KBM-7 (cell line): ENCODE measurements at regions not wholly inside any gene's neighbourhood (a gene's known extent, or its start where the extent isn't known, plus 50 kb on each side); places are given as distances from the start of the nearest gene placed in this dataset.

Experiments used
- DNase-seq: peaks from one replicate; pipeline ENCODE4 v3.0.0-alpha.2; 2015
- in situ Hi-C: fragments of 300-500 bp; cut with MboI; formaldehyde crosslinking; loops from 2 replicates; pipeline ENCODE4 v1.14.3; 2020; ENCODE audit warnings: low sequenced_read_pairs, low pct_unique_long_range_greater_than_20kb, mixed read lengths

DNA sequence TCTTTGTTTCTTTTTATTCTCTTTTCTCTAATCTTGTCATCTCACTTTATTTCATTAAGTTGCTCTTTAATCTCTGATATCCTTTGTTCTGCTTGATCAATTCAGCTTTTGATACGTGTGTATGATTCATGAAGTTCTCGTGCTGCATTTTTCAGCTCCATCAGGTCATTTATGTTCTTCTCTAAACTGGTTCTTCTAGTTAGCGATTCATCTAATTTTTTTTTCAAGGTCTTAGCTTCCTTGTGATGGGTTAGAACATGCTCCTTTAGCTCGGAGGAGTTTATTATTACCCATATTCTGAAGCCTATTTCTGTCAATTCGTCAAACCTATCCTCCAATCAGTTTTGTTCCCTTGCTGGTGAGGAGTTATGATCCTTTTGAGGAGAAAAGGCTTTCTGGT is 1045.0 kb upstream of the ADGRL3 start:
- in situ Hi-C loops, result no loop called here
- no peak for DNase-seq

DNA sequence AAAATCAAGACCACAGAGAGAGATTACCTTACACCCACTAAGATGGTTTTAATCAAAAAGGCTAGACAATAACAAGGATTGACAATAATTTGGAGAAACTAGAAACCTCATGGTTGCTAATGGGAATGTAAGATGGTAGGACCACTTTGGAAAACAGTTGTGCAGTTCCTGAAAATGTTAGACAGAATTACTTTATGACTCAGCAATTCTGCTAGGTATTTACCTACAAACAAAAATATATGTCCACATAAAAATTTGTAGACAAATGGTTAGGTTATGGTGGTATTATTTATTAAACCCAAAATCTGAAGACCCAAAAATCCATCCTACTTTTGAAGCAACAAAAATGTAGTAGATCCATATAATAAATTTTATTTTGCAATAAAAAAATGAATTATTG is 1027.0 kb upstream of the ADGRL3 start:
- no peak for DNase-seq
- in situ Hi-C loops, result no loop called here

DNA sequence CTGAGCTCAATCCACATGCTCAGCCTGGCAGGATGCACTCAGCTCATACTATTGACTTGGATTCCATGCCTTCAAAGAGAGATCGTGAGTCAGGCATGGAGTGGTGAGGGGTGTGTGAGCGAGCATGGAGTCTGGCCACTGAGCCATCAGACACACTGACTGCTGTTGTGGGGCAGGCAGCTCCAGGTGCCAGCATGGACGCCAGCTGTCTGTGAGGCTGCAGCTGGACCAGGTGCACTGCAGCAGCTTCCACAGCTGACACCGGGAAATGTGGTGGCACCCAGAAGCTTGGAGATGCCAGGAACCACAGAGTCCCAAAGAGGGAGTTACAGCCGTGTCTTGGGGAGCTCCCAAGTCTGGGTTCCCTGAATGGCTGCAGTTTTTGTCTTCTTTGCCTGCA is 1026.4 kb upstream of the ADGRL3 start:
- DNase-seq, result no peak
- in situ Hi-C loops, result no loop called here

DNA sequence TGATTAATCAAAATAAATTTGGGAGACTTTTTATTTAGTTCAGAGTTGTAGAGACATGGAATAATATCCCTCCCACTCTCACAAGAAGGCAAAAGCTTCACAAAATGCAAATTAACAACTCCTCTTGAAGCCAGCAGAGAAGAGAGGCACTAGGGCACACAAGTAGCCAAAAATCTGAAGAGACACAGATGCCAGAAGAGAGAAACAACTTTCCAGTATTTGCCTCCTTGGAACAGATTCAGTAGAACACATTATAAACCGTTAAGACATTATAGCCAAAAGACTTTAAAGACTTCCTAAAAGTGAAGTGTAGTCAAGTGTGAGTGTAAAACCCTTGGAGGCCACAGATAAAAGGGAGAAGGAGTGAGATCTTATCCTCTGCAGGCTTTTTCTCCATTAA is 1024.9 kb upstream of the ADGRL3 start:
- in situ Hi-C loops, result no loop called here
- DNase-seq, result no peak

DNA sequence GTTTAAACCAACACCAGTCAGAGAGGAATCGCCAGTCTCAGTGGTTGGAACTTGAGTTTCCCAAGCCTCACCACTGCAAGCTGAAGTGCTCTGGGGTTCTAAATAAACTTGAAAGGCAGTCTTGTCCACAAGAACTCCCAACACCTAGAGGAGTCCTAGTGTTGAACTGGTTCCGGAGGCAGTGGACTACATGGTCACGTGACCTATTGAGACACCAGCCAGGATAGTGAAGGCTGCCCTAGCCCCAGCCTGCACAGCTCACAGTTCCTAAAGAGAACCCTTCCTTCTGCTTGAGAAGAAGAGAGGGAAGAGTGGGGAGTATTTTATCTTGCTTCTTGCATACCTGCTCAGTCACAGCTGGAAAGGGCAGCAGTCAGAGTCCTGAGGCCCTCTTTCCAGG is 1012.7 kb upstream of the ADGRL3 start:
- in situ Hi-C loops, result no loop called here
- no peak for DNase-seq

DNA sequence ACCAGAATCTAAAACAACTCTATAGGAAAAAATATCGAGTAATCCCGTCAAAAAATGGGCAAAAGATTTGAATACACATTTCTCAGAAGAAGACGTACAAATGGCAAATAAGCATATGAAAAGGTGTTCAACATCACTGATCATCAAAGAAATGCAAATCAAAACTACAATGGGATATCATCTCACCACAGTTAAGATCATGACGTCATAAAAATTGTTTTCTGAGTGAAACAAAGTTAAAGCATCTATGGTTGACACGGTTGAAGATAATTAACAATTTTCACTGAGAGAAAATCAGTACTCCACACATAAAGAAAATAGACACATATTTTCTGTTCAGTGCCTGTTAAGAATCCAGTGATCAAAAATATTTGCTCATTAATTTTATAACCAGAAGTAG is 1010.8 kb upstream of the ADGRL3 start:
- in situ Hi-C loops, result no loop called here

DNA sequence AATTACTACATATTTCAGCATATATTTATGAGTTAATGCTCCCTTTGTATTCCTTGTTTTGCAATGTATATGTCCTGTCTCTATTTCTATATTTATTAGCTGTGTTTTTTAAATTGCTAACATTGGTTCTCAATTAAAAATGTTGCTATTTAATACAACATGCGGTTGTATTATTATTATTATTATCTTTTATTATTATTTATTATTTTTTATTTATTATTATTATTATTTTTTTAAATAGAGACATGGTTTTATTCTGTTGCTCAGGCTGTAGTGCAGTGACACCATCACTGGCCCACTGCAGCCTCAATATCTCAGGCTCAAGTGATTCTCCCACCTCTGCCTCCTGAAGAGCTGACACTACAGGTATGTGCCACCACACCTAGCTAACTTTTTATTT is 1005.9 kb upstream of the ADGRL3 start:
- in situ Hi-C loops, result no loop called here
- DNase-seq, result no peak

More for the DNA sequence above, 1010.8 kb upstream of the ADGRL3 start:
- DNase-seq, result no peak

DNA sequence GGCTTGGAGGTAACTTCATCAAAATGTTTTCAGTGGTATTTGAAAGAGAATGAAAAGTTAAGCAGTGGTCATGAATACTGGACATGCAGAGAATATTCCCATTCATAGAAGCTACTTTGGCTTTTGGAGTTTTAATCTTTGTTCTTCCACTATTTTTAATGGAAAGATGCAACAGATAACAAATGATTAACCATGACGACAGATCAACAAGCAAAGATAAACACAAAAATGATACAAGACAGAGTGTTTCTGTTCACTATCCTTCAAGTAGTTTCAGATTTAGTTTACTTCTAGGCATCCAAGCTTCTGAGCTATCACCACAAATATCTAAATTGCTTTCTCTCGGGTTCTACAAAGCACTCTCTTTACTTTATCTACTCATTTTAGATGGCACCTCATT is 1004.9 kb upstream of the ADGRL3 start:
- no peak for DNase-seq
- in situ Hi-C loops, result no loop called here

DNA sequence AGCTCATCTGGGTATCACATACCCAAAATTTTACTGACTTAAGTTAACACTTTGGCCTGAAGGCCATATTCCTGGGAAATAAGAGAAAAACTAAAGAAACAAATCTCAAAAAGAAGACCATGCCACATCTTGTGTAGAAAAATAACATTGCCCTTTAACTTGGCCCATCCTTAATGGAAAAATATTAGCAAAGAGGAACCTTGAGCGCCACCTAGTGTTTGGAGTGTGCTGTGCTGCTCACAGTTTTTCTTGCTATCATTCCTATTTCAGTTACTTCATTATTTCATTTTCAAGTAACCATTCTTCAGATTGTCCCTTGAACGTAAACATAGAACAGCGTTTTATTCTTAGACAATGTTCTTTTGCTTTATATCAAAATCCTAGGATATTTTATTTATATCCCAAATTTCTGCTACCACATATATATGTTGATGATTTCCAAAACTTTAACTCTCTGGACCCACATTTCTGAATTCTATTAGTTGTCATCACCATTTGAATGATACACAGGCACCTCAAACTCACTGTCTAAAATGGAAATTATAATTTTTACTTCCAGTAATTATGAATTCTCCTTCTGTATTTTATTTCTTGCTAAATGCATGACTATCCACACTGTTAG is 999.0 kb upstream of the ADGRL3 start:
- peak; percentile 77 for DNase-seq
- in situ Hi-C loops, result no loop called here

DNA sequence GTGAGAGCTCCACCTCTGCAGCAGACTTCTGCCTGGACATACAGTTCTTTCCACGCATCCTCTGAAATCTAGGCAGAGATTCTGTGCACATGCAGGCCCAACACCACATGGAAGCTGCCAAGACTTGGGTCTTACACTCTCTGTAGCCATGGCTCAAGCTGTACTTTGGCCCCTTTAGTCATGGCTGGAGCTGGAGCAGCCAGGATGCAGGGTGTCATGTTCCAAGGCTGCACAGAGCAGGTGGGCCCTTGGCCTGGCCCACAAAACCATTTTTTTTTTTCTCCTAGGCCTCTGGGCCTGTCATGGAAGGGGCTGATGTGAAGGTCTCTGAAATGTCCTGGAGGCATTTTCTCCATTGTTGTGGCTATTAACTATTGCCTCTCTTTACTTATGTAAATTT is 990.5 kb upstream of the ADGRL3 start:
- in situ Hi-C loops, result no loop called here
- no peak for DNase-seq

DNA sequence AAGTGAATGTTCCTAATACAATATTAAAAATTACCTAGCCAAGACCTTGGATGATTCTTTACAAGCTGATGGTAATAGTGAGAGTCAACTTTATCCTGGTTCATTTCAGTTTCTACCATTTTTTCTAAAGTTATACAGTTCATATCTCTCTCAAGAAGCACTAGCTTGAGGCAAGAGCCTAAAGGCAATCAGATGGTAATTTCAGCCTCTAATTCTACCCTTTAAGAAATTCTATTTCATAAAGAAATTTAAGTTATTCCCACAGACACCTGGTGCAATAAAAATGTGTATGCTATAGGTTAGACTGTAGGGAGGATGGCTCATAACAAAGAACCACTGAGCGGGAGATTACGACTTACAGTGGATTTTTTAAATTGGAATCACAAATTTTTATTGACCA is 984.2 kb upstream of the ADGRL3 start:
- DNase-seq, result no peak
- in situ Hi-C loops, result no loop called here

DNA sequence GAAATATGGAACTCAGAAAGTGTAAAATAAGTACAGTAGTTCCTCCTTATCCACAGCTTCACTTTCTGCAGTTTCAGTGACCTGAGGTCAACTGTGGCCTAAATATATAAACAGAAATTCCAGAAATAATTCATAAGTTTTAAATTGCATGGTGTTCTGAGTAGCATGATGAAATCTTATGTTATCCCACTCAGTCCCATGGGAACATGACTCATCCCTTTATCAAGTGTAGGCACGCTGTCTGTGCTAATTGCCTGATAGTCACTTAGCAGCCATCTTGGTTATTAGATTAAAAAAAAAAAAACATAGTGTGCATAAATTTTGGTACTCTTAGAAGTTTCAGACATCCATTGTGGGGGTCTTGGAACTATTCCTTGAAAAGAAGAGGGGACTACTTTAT is 983.4 kb upstream of the ADGRL3 start:
- no peak for DNase-seq
- in situ Hi-C loops, result no loop called here

DNA sequence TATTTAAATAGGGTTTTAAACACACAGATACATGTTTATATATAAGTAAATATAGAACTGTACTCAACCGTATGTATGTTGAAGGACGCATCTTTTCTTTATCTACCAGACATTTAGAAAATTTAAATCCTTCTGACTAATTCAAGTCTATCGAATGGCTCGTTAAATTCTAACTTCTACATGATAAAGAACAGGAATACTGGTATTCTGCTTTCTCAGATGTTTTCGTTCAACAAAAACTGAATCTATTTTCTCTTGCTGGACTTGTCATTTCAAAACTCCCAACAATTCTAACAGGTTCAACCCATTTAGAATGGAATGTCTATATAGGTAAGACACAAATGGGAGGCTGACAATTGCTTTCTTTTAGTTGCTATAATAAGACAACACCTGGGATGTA is 978.3 kb upstream of the ADGRL3 start:
- no peak for DNase-seq
- in situ Hi-C loops, result no loop called here

DNA sequence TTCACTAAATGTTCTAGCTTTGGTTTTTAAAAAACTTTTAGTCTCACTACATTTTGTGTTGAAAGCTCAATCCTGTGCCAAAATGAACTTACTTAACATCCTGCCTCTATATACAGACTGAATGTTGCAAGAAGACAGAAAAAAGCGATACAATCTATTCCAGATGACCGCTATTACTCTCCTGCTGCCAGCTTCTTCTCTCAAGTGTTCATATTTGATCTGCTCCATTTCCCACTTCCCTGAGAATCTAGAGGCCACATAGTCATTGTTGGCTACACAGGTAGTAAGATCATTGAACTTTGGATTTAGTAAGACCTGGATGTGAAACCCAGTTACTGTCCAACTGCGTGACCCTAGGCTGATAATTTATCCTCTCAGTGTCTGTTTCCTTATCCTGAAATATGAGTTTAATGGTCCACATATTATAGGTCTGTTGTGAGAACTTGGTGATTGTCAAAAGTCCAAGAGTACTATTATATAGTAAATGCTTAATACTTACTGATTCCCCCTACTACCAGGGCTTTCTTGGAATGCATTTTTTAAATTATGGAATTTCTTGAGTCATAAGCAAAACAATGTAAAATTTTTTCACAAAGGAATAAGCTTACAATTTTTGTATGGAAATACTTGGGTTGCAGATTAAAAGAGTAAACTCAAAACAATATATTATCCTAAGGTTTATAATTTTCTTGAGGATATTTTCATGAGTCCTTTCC is 976.8 kb upstream of the ADGRL3 start:
- in situ Hi-C loops, result no loop called here

DNA sequence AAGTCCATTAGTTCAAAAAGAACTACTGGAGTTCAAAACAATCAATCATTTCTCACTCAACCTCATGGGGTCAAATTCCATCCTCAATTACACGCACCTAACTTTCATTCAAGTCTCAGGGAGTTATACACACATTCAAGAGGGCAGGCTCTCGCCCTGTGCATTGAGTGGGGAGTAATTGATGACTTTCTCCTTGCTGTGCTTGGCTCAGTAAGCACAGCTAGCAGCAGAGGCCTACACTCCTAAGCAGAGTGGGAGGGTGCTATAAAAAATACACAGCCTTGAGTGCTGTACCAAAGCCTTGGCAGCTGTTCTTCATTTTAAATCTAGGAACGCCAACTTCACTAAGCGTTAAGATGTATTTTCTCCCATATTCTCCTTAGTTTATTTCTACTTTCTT is 958.3 kb upstream of the ADGRL3 start:
- DNase-seq, result no peak
- in situ Hi-C loops, result no loop called here

More for the DNA sequence above, 976.8 kb upstream of the ADGRL3 start:
- DNase-seq, result no peak

DNA sequence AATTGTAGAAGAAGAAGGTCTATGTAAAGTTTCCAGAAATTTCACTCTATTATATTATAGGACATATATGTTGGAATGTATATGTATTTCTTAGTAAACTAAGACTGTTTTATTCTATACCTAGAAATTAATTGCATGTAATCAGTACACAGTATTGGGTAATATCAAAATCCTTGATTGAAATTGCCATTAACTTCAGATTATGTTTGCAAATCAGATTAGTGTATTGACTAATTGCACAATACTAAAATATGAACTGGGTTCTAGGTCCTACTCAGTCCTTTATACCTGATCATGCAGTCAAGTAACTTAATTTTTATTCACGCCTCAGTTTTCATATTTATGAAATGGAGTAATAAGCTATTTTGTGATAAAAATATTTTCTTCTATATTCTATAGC is 950.3 kb upstream of the ADGRL3 start:
- no peak for DNase-seq
- in situ Hi-C loops, result no loop called here

DNA sequence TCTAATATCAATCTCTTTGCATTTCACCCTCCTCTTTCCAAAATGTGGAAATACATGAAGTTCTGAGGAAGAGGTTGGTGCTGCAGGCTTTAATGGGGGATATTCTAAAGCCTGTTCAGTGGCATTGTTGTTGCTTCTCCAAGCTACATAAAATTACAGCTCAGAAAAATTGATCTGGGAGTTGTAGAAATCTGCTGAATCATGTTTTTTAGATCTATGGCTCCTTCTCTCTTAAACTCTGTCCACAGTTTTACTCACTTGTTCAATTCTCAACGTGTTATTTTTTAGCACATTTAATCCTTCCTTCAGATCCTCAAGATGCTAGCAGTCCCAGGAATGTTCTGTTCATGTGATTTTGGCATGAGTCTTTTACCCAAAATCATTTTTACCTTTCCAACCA is 949.5 kb upstream of the ADGRL3 start:
- in situ Hi-C loops, result no loop called here
- no peak for DNase-seq

DNA sequence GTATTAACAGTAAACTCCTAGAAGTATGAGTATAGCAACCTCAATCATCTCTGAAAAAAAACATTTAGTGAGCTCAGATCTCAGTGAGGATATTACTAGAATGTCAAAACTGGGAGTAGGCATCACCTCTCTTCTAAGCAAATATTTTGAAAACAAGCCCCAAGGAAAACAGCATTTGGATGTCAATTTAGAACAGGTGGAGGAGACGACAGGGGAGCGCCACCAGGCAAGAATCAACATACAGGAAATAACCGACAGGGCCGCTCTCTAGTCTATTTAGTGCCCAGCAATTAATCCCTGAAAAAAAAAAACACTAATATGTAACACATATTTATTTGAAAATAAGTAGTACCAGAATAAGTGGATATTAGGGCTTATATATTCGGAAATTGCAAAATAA is 940.3 kb upstream of the ADGRL3 start:
- in situ Hi-C loops, result no loop called here
- DNase-seq, result no peak

DNA sequence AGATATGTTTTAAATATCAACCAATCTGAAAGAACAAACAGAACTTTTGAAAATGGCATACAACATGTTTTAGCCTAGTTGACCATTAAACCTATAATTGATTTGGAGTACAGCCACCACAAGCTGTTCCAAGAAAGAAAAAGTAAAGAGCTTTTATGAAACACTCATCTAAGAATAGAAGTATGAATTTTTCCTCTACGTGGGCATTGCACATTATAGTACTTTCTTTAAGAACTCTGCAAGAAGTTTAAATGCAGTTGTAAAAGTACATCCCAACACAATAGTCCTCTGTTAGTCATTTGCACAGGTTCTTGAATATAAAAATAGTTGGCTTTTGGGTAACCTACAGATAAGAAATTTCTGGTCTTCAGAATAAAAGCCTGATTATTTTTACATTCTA is 933.6 kb upstream of the ADGRL3 start:
- in situ Hi-C loops, result no loop called here
- no peak for DNase-seq

DNA sequence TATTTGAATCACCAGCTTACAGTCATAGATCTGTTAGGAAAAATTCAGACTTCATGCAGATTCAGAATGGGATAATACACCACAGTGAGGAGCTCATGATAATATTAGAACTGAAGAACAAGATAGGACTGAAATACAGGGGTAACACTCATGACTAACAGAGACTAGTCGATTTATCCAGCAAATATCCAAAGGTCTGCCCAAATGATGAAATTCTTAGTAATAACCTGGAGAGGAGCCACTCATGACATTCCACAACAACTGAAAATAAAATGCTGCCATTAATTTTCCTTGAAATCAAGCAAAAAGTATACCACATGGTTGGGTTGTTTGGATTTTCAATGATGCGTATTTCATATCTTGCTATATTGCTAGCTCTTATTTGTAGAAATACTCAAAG is 903.7 kb upstream of the ADGRL3 start:
- DNase-seq, result no peak
- in situ Hi-C loops, result no loop called here

DNA sequence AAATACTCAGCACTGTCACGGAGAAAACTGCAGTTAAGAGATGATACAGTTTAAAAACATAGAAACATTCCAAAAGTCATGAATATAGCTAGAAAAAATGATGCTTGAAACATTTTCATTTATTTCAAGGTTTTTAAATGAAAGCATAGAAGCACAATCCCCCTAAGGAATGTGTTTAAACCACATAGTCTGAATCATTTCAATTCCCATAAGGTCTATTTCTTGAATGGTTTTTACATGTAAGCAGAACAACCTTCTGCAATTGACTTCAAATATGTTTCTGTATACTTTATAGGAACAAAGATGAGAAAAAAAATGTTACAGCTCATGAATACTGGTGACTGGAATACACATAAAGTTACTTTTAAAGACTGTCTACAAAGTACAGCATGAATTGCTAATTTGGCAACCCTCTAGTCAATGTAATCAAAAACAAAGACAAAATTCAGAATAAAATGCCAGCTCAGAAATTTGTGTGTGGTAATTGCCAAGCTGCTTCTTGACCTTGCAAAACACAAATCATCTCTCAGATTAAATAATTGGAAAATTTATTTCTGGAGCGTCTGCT is 886.4 kb upstream of the ADGRL3 start:
- DNase-seq, result no peak

More for the DNA sequence above, 886.4 kb upstream of the ADGRL3 start:
- in situ Hi-C loops, result no loop called here
